IMR-90 (cell line): ENCODE measurements at regions not wholly inside any gene's neighbourhood (a gene's known extent, or its start where the extent isn't known, plus 50 kb on each side); places are given as distances from the start of the nearest gene placed in this dataset.

Source experiments
- ATAC-seq: fragments of 200-7000 bp; cut with Tn5 transposase; 2 replicates; pipeline ENCODE4 v1.9.1; 2020; ENCODE audit warnings: low read depth, mild to moderate bottlenecking, moderate library complexity
- BruUV-seq: library from RNA; stranded (reverse); fragments of 400-500 nt; replicated peaks from 2 replicates; lab custom pipeline; 2021; lab: Mats Ljungman, UMichigan
- CTCF ChIA-PET: fragments of 300-600 bp; formaldehyde crosslinking; extraction: SDS; loops from one replicate; lab custom pipeline; 2021; ENCODE audit warnings: antibody characterized with exemption; lab: Yijun Ruan, JAX
- POLR2A ChIA-PET: fragments of 300-600 bp; sonication (Branson Sonifier 250); formaldehyde crosslinking; loops from one replicate; lab custom pipeline; 2022; ENCODE audit warnings: antibody characterized with exemption; ENCODE audit not compliant: unreplicated experiment; lab: Charles Lee
- DNase-seq: peaks from one replicate; pipeline ENCODE4 v3.0.0; 2013
- H2AFZ ChIP-seq: replicated peaks from 2 replicates; pipeline ENCODE3; 2013; ENCODE audit warnings: low read length, mild to moderate bottlenecking; ENCODE audit not compliant: poor library complexity
- H2AK5ac ChIP-seq: 2 replicates; pipeline ENCODE4 v1.6.1; 2013; ENCODE audit warnings: low read depth, low read length, inconsistent platforms
- H2AK9ac ChIP-seq: replicated peaks from 2 replicates; pipeline ENCODE3; 2013; ENCODE audit warnings: mild to moderate bottlenecking, low read depth, low read length, moderate library complexity; ENCODE audit not compliant: poor library complexity
- H2BK120ac ChIP-seq: 2 replicates; pipeline ENCODE4 v1.6.1; 2013; ENCODE audit warnings: low read depth, low read length, inconsistent platforms
- H2BK15ac ChIP-seq: 3 replicates; pipeline ENCODE4 v1.6.1; 2013; ENCODE audit warnings: low read depth, low read length, inconsistent platforms
- H2BK20ac ChIP-seq: 2 replicates; pipeline ENCODE4 v1.6.1; 2013; ENCODE audit warnings: low read depth, mild to moderate bottlenecking, inconsistent platforms, low read length, moderate library complexity
- H2BK5ac ChIP-seq: 2 replicates; pipeline ENCODE4 v1.6.1; 2013; ENCODE audit warnings: mild to moderate bottlenecking, low read depth, low read length, inconsistent platforms; ENCODE audit not compliant: poor library complexity, severe bottlenecking
- H3K14ac ChIP-seq: replicated peaks from 2 replicates; pipeline ENCODE4 v1.6.1; 2013; ENCODE audit warnings: low read depth, low read length, inconsistent platforms
- H3K18ac ChIP-seq: 2 replicates; pipeline ENCODE4 v1.6.1; 2013; ENCODE audit warnings: low read depth, low read length, control low read depth
- H3K23ac ChIP-seq: 2 replicates; pipeline ENCODE4 v1.6.1; 2013; ENCODE audit warnings: low read depth, low read length, inconsistent platforms
- H3K27ac ChIP-seq: 2 replicates; pipeline ENCODE4 v1.5.1; 2013; ENCODE audit warnings: mild to moderate bottlenecking, control low read depth, low read length; ENCODE audit not compliant: insufficient read depth
- H3K27me3 ChIP-seq: 2 replicates; pipeline ENCODE4 v1.6.1; 2013; ENCODE audit warnings: low read length; ENCODE audit not compliant: control insufficient read depth, insufficient read depth
- H3K36me3 ChIP-seq: 2 replicates; pipeline ENCODE4 v1.6.1; 2013; ENCODE audit warnings: low read length, mixed read lengths; ENCODE audit not compliant: control insufficient read depth, insufficient read depth
- H3K4ac ChIP-seq: 2 replicates; pipeline ENCODE4 v1.6.1; 2013; ENCODE audit warnings: low read depth, low read length, inconsistent platforms
- H3K4me1 ChIP-seq: 2 replicates; pipeline ENCODE4 v1.6.1; 2013; ENCODE audit warnings: low read length, mixed read lengths; ENCODE audit not compliant: control insufficient read depth, insufficient read depth
- H3K4me2 ChIP-seq: 2 replicates; pipeline ENCODE4 v1.6.1; 2013; ENCODE audit warnings: low read depth, mild to moderate bottlenecking, control low read depth, low read length, moderate library complexity
- H3K4me3 ChIP-seq: 2 replicates; pipeline ENCODE4 v1.5.1; 2013; ENCODE audit warnings: low read depth, mild to moderate bottlenecking, control low read depth, low read length, moderate library complexity; ENCODE audit not compliant: insufficient read depth
- H3K56ac ChIP-seq: 2 replicates; pipeline ENCODE4 v1.6.1; 2013; ENCODE audit warnings: low read length, inconsistent platforms; ENCODE audit not compliant: insufficient read depth; ENCODE audit errors: extremely low read depth
- H3K79me1 ChIP-seq, 2 experiments: 2 replicates each; pipeline ENCODE4 v1.6.1; 2013; ENCODE audit warnings: low read length in 2 of 2, inconsistent platforms in 1 of 2, low read depth in 1 of 2
- H3K9ac ChIP-seq: 2 replicates; pipeline ENCODE4 v1.6.1; 2013; ENCODE audit warnings: low read depth, low read length, control low read depth
- H3K9me1 ChIP-seq: 2 replicates; pipeline ENCODE4 v1.6.1; 2013; ENCODE audit warnings: low read length, inconsistent platforms; ENCODE audit not compliant: insufficient read depth
- H3K9me3 ChIP-seq: 2 replicates; pipeline ENCODE4 v1.6.1; 2013; ENCODE audit warnings: low read length; ENCODE audit not compliant: control insufficient read depth, insufficient read depth
- H4K20me1 ChIP-seq: 2 replicates; pipeline ENCODE4 v1.6.1; 2013; ENCODE audit warnings: low read length, inconsistent platforms; ENCODE audit not compliant: insufficient read depth
- H4K5ac ChIP-seq: 2 replicates; pipeline ENCODE4 v1.6.1; 2013; ENCODE audit warnings: mild to moderate bottlenecking, low read depth, low read length, control low read depth
- H4K8ac ChIP-seq, 2 experiments: 2 replicates each; pipeline ENCODE4 v1.6.1; 2013; ENCODE audit warnings: low read depth in 2 of 2, low read length in 2 of 2, control low read depth in 1 of 2, inconsistent platforms in 1 of 2
- H4K91ac ChIP-seq: 2 replicates; pipeline ENCODE4 v1.6.1; 2013; ENCODE audit warnings: low read depth, low read length, inconsistent platforms; ENCODE audit not compliant: insufficient read depth
- BHLHE40 ChIP-seq: fragments of 150-350 bp; IDR thresholded peaks from 2 replicates; pipeline ENCODE4 v1.6.1; 2016; ENCODE audit warnings: mild to moderate bottlenecking, low read depth, low read length
- CEBPB ChIP-seq: IDR thresholded peaks from 2 replicates; pipeline ENCODE4 v1.6.1; 2012; ENCODE audit warnings: low read depth, low read length, improper control_type of control experiment
- FOS ChIP-seq: fragments of 150-350 bp; IDR thresholded peaks from 2 replicates; pipeline ENCODE4 v1.6.1; 2016; ENCODE audit warnings: low read depth, low read length
- MAZ ChIP-seq: IDR thresholded peaks from 2 replicates; pipeline ENCODE4 v1.6.1; 2012; ENCODE audit warnings: low read depth, mild to moderate bottlenecking, low read length, improper control_type of control experiment, moderate library complexity, borderline replicate concordance
- NFE2L2 ChIP-seq: fragments of 150-350 bp; IDR thresholded peaks from 2 replicates; pipeline ENCODE4 v1.6.1; 2016; ENCODE audit warnings: low read depth, mild to moderate bottlenecking, low read length
- RAD21 ChIP-seq: IDR thresholded peaks from 2 replicates; pipeline ENCODE4 v1.6.1; 2012; ENCODE audit warnings: low read length, improper control_type of control experiment
- WGBS, 2 experiments: methylation state at CpG; one replicate each; pipeline versions ENCODE4 v1.1.5 to v1.1.7; 2013; ENCODE audit warnings: missing lambda C conversion rate in 2 of 2; ENCODE audit not compliant: insufficient read length in 1 of 2; ENCODE audit errors: extremely low coverage in 2 of 2; 5-methylcytosine and 5-hydroxymethylcytosine counted together
- dilution Hi-C: fragments of 300-500 bp; cut with HindIII; formaldehyde crosslinking; loops from one replicate; pipeline ENCODE4 v1.14.3; 2018; ENCODE audit warnings: low sequenced_read_pairs; ENCODE audit not compliant: unreplicated experiment
- in situ Hi-C: fragments of 300-500 bp; cut with MboI; formaldehyde crosslinking; loops from 3 replicates; pipeline ENCODE4 v1.14.3; 2019; ENCODE audit warnings: low sequenced_read_pairs, inconsistent platforms, mixed read lengths
- intact Hi-C: fragments of 100-400 bp; cut with micrococcal nuclease; formaldehyde crosslinking; loops from 2 replicates; pipeline ENCODE4 v1.10.0; 2022

- H3K27me3 ChIP-seq, result no peaks in the 10 kb centered on the region
- H2BK120ac ChIP-seq, result no peak overlapping the region
- no CpG with 5 or more reads among the region's 6 CpGs for WGBS, 2 experiments
- dilution Hi-C loops, result no loop called here
- no peak overlapping the region for H3K4me2 ChIP-seq
- no peak overlapping the region for H4K8ac ChIP-seq
- no peak overlapping the region for H3K56ac ChIP-seq
- peaks cover 4% of the 10 kb centered on the region; the same call in 1 of the 2 replicates for H3K4me1 ChIP-seq
- no peak overlapping the region for H4K91ac ChIP-seq
- no peak for ATAC-seq
- H2BK5ac ChIP-seq, result no peak overlapping the region
- H4K20me1 ChIP-seq, result peaks cover 4% of the 10 kb centered on the region
- no peak overlapping the region for H2AFZ ChIP-seq
- no peaks in the 10 kb centered on the region for H3K79me1 ChIP-seq
- H3K9ac ChIP-seq, result no peak overlapping the region
- no peak overlapping the region for H3K23ac ChIP-seq
- H3K18ac ChIP-seq, result no peak overlapping the region
- no TSS peak for BruUV-seq
- no peaks in the 10 kb centered on the region for H3K36me3 ChIP-seq
- H3K27ac ChIP-seq, result no peak overlapping the region
- no peak overlapping the region for H2AK5ac ChIP-seq
- H3K9me1 ChIP-seq, result 0 out of 2 replicates have a peak, but pooled peaks cover 2% of the 10 kb centered on the region
- H3K9me3 ChIP-seq, result no peaks in the 10 kb centered on the region
- ChIA-PET CTCF (no interaction called here), POLR2A (no interaction called here)
- DNase-seq, result no peak
- H3K14ac ChIP-seq, result no peak overlapping the region
- H2BK15ac ChIP-seq, result no peak overlapping the region
- no peak overlapping the region for H2AK9ac ChIP-seq
- no peak overlapping the region for H4K5ac ChIP-seq
- no peak overlapping the region for H2BK20ac ChIP-seq
- H3K4me3 ChIP-seq, result no peak overlapping the region
- no peak overlapping the region for H3K4ac ChIP-seq
- TF ChIP-seq NFE2L2, result no peak
- no peak for TF ChIP-seq RAD21
- no peak for TF ChIP-seq BHLHE40
- TF ChIP-seq CEBPB, result no peak
- no peak for TF ChIP-seq FOS
- no peak for TF ChIP-seq MAZ
- in situ Hi-C loops, result no loop called here
- intact Hi-C loops, result no loop called here
These were observed 378.5 kb downstream of the SHANK2 start for GRCh38 chr11:70873736-70874412.
